HepG2 (cell line): ENCODE measurements at regions not wholly inside any gene's neighbourhood (a gene's known extent, or its start where the extent isn't known, plus 50 kb on each side); places are given as distances from the start of the nearest gene placed in this dataset.

Experiments used
- EHMT2 ChIP-seq: fragments of 200-600 bp; sonication (generic); IDR thresholded peaks from 2 replicates; pipeline ENCODE4 v1.7.0; 2017; ENCODE audit warnings: antibody characterized with exemption, low read depth, low read length, borderline replicate concordance
- ELF3 ChIP-seq: IDR thresholded peaks from 2 replicates; pipeline ENCODE4 v1.6.1; 2016; ENCODE audit warnings: missing genetic modification reagents, missing compliant biosample characterization
- MED13 ChIP-seq: sonication (generic); formaldehyde crosslinking; IDR thresholded peaks from 2 replicates; pipeline ENCODE4 v1.5.0; 2020; ENCODE audit warnings: missing genetic modification reagents
- NFE2L1 ChIP-seq: sonication (generic); formaldehyde crosslinking; IDR thresholded peaks from 2 replicates; pipeline ENCODE4 v1.4.0; 2020; ENCODE audit warnings: missing genetic modification reagents, mild to moderate bottlenecking, borderline replicate concordance
- RELA ChIP-seq: sonication (generic); formaldehyde crosslinking; IDR thresholded peaks from 2 replicates; pipeline ENCODE4 v1.4.0; 2020; ENCODE audit warnings: missing genetic modification reagents
- SP4 ChIP-seq: sonication (generic); formaldehyde crosslinking; IDR thresholded peaks from 2 replicates; pipeline ENCODE4 v1.8.1; 2023; ENCODE audit warnings: mild to moderate bottlenecking, missing genetic modification reagents
- XBP1 ChIP-seq: sonication (generic); formaldehyde crosslinking; IDR thresholded peaks from 2 replicates; pipeline ENCODE4 v1.5.0; 2020; ENCODE audit warnings: missing genetic modification reagents
- ZBTB21 ChIP-seq: sonication (generic); formaldehyde crosslinking; IDR thresholded peaks from 2 replicates; pipeline ENCODE4 v1.4.0; 2020; ENCODE audit warnings: missing genetic modification reagents
- ZNF235 ChIP-seq: sonication (generic); formaldehyde crosslinking; IDR thresholded peaks from 2 replicates; pipeline ENCODE4 v1.8.1; 2023; ENCODE audit warnings: mild to moderate bottlenecking, missing genetic modification reagents, borderline replicate concordance
- ZNF3 ChIP-seq: IDR thresholded peaks from 2 replicates; pipeline ENCODE4 v1.7.0; 2017; ENCODE audit warnings: inconsistent platforms
- ZNF510 ChIP-seq: sonication (generic); formaldehyde crosslinking; IDR thresholded peaks from 2 replicates; pipeline ENCODE4 v1.4.0; 2020; ENCODE audit warnings: low read depth, mild to moderate bottlenecking, missing genetic modification reagents
- ZNF652 ChIP-seq: IDR thresholded peaks from 2 replicates; pipeline ENCODE4 v1.6.1; 2016; ENCODE audit warnings: low read depth, borderline replicate concordance
- ZNF672 ChIP-seq: sonication (generic); formaldehyde crosslinking; IDR thresholded peaks from 2 replicates; pipeline ENCODE4 v1.8.1; 2022; ENCODE audit warnings: missing genetic modification reagents
- ZSCAN12 ChIP-seq: sonication (generic); formaldehyde crosslinking; IDR thresholded peaks from 2 replicates; pipeline ENCODE4 v1.9.0; 2021; ENCODE audit warnings: mild to moderate bottlenecking, missing genetic modification reagents
- TF ChIP-seq, protein P1 (sequence below): sonication (generic); formaldehyde crosslinking; IDR thresholded peaks from 2 replicates; pipeline ENCODE4 v1.4.0; 2020; ENCODE audit warnings: missing genetic modification reagents
- TF ChIP-seq, protein P2 (sequence below): IDR thresholded peaks from 2 replicates; pipeline ENCODE4 v1.6.1; 2018; ENCODE audit warnings: missing genetic modification reagents
- TF ChIP-seq, protein P3 (sequence below): sonication (generic); formaldehyde crosslinking; IDR thresholded peaks from 2 replicates; pipeline ENCODE4 v1.8.0; 2022; ENCODE audit warnings: mild to moderate bottlenecking, missing genetic modification reagents, moderate library complexity
- TF ChIP-seq, protein P4 (sequence below), 2 experiments: sonication (generic) in 1 of 2; formaldehyde crosslinking in 1 of 2; IDR thresholded peaks; 2 replicates each; pipeline versions ENCODE4 v1.5.1 to v1.6.1; 2011 to 2020; ENCODE audit warnings: borderline replicate concordance in 1 of 2, low read depth in 1 of 2, low read length in 1 of 2, mild to moderate bottlenecking in 1 of 2, missing genetic modification reagents in 1 of 2, moderate library complexity in 1 of 2

DNA sequence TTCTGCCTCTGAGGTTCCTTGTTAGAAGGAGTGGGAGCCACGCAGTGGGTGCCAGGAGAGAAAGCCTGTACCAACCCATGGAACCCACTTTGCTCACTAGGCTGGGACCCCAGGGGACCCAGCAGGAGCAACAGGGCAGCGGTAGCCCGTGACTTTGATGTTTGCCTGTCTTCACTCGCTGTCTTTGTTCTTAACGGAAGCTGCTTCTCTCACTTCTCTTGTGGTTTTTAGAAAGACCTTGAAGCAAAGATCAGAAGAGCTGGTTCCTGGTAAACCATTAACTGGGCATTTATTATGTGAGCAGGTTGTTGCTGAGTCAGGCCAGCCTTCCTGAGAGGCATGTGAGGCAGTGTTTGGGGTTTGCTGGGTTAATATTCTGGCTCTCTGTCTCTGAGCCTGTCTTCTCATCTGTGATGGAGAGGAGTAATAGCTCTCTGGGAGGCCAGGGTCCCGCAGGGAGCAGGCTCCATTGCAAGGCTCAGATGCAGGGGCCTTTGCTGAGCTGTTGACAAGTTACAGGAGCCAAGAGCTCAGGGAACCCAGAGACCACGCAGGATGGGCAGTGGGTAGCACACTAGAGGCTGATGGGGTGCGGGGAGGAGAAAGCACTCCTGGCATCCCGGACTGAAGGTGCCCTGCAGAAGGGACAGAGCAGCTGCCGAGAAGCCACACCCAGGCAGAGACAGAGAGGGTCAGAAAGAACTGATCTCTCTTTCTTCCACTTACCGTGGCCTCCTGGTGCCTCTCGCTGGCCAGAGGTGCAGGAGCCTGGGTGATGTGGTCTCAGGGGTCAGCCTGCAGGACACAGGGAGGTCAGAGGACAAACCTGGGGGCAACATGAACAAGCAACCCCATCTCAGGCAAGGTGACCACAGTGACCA lies 367.5 kb upstream of the C1orf174 start (continued):
- TF ChIP-seq, protein P1, sequence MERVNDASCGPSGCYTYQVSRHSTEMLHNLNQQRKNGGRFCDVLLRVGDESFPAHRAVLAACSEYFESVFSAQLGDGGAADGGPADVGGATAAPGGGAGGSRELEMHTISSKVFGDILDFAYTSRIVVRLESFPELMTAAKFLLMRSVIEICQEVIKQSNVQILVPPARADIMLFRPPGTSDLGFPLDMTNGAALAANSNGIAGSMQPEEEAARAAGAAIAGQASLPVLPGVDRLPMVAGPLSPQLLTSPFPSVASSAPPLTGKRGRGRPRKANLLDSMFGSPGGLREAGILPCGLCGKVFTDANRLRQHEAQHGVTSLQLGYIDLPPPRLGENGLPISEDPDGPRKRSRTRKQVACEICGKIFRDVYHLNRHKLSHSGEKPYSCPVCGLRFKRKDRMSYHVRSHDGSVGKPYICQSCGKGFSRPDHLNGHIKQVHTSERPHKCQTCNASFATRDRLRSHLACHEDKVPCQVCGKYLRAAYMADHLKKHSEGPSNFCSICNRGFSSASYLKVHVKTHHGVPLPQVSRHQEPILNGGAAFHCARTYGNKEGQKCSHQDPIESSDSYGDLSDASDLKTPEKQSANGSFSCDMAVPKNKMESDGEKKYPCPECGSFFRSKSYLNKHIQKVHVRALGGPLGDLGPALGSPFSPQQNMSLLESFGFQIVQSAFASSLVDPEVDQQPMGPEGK (CRISPR knock-in tag): peak; percentile 47; the same call in 1 of the 2 replicates
- TF ChIP-seq ELF3 (CRISPR knock-in tag) (peak; percentile 90), MED13 (CRISPR knock-in tag) (peak; percentile 84), ZNF652 (peak; percentile 94), ZNF510 (no peak), ZNF3 (CRISPR knock-in tag) (no peak), ZNF672 (CRISPR knock-in tag) (no peak), ZNF235 (CRISPR knock-in tag) (no peak), ZSCAN12 (CRISPR knock-in tag) (no peak), RELA (CRISPR knock-in tag) (no peak), XBP1 (CRISPR knock-in tag) (no peak), EHMT2 (no peak), ZBTB21 (CRISPR knock-in tag) (no peak), SP4 (CRISPR knock-in tag) (peak; percentile 25; the same call in 1 of the 2 replicates), NFE2L1 (CRISPR knock-in tag) (no peak)
- TF ChIP-seq, protein P2, sequence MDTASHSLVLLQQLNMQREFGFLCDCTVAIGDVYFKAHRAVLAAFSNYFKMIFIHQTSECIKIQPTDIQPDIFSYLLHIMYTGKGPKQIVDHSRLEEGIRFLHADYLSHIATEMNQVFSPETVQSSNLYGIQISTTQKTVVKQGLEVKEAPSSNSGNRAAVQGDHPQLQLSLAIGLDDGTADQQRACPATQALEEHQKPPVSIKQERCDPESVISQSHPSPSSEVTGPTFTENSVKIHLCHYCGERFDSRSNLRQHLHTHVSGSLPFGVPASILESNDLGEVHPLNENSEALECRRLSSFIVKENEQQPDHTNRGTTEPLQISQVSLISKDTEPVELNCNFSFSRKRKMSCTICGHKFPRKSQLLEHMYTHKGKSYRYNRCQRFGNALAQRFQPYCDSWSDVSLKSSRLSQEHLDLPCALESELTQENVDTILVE (CRISPR knock-in tag): no peak; the same call in 1 of the 2 replicates
- TF ChIP-seq, protein P3, sequence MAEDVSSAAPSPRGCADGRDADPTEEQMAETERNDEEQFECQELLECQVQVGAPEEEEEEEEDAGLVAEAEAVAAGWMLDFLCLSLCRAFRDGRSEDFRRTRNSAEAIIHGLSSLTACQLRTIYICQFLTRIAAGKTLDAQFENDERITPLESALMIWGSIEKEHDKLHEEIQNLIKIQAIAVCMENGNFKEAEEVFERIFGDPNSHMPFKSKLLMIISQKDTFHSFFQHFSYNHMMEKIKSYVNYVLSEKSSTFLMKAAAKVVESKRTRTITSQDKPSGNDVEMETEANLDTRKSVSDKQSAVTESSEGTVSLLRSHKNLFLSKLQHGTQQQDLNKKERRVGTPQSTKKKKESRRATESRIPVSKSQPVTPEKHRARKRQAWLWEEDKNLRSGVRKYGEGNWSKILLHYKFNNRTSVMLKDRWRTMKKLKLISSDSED (CRISPR knock-in tag): no peak
- TF ChIP-seq, protein P4, sequence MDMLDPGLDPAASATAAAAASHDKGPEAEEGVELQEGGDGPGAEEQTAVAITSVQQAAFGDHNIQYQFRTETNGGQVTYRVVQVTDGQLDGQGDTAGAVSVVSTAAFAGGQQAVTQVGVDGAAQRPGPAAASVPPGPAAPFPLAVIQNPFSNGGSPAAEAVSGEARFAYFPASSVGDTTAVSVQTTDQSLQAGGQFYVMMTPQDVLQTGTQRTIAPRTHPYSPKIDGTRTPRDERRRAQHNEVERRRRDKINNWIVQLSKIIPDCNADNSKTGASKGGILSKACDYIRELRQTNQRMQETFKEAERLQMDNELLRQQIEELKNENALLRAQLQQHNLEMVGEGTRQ (IDR thresholded peaks at IDR 0.05; ENCODE audit: low read depth, low read length): no peak
- TF ChIP-seq, protein P4 (CRISPR knock-in tag; IDR thresholded peaks at IDR 0.05; ENCODE audit: borderline replicate concordance): no peak
